Activated T-cell treated with anti-CD3 and anti-CD28 coated beads, Interleukin-2, amount 50 U/mL, for 72 hours (primary cell): ENCODE measurements at regions not wholly inside any gene's neighbourhood (a gene's known extent, or its start where the extent isn't known, plus 50 kb on each side); places are given as distances from the start of the nearest gene placed in this dataset.

Experiments used
- ATAC-seq, 2 donors: fragments of 150-1000 bp; cut with Tn5 transposase; replicated peaks in 1 of 2; 2 replicates each; pipeline ENCODE4 v1.10.0; 2021; ENCODE audit warnings: moderate library complexity in 2 of 2, mild to moderate bottlenecking in 1 of 2
- DNase-seq, 2 donors: peaks; one replicate each; pipeline ENCODE4 v3.0.0; 2021 to 2022; ENCODE audit warnings: mixed read lengths in 1 of 2
- H3K27ac Mint-ChIP-seq: one replicate; pipeline ENCODE4 v1.8.0; 2022; ENCODE audit warnings: mild to moderate bottlenecking, moderate library complexity, mixed read lengths
- H3K27me3 Mint-ChIP-seq: one replicate; pipeline ENCODE4 v1.8.0; 2022; ENCODE audit warnings: low read depth, mixed read lengths
- H3K36me3 Mint-ChIP-seq, 2 donors: one replicate each; pipeline ENCODE4 v1.8.0; 2022; ENCODE audit warnings: mixed read lengths in 2 of 2, mild to moderate bottlenecking in 1 of 2; ENCODE audit not compliant: insufficient read depth in 2 of 2
- H3K4me1 Mint-ChIP-seq: one replicate; pipeline ENCODE4 v1.8.0; 2022; ENCODE audit warnings: low read depth, mixed read lengths
- H3K4me3 Mint-ChIP-seq, 2 donors: one replicate each; pipeline ENCODE4 v1.8.0; 2022; ENCODE audit warnings: mild to moderate bottlenecking in 2 of 2, mixed read lengths in 2 of 2, moderate library complexity in 2 of 2
- H3K9me3 Mint-ChIP-seq, 2 donors: one replicate each; pipeline ENCODE4 v1.8.0; 2022; ENCODE audit warnings: mixed read lengths in 2 of 2

DNA sequence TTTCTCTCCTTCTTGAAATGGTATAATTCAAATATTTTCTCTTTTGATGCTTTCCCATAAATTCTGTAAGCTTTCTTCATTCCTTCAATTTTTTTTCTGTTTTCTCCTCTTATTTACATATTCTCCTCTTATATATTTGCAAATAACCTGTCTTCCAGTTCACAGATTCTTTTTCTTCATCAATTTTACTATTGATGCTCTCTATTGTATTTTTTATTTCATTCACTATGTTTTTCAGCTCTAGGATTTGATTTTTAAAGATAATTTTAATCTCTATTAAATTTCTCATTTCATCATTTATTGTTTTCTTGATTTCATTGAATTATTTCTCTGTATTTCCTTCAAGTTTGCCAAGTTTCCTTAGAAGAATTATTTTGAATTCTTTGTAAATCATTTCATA lies 54.0 kb upstream of the PRPS1L1 start:
- ATAC-seq (no peak), DNase-seq (no peak)
- Mint-ChIP-seq H3K27ac (no peak overlapping the region), H3K36me3 (peaks cover 5 to 8% of the 10 kb centered on the region in 2 donors), H3K9me3 (peaks cover 4 to 5% of the 10 kb centered on the region in 2 donors), H3K4me1 (no peaks in the 10 kb centered on the region), H3K4me3 (no peak overlapping the region), H3K27me3 (peaks cover 24% of the 10 kb centered on the region)

DNA sequence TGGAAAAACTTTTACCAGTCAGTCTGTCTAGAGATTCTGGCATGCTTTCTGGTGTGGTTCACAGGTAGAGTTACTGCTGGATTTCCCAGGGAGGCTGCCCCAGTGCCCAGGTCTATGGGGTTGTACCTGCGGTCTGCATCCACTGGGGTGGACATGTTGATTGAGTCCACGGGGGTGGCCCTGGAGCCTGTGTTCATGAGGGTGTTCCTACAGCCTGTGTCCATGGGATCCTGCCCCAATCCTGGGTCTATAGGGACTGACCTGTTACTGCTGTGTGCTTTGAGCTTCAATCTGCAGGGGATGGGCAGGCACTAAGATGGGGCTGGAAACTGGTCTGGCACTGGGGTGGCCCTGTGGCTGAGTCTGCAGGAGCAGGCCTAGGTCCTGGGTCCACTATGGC lies 54.5 kb upstream of the PRPS1L1 start:
- H3K27me3 Mint-ChIP-seq = peaks cover 28% of the 10 kb centered on the region
- H3K4me3 Mint-ChIP-seq = no peak overlapping the region
- H3K9me3 Mint-ChIP-seq = peaks cover 4 to 5% of the 10 kb centered on the region in 2 donors
- no peaks in the 10 kb centered on the region for H3K4me1 Mint-ChIP-seq
- ATAC-seq (no peak), DNase-seq (no peak)
- H3K27ac Mint-ChIP-seq = no peak overlapping the region
- peaks cover 5 to 8% of the 10 kb centered on the region in 2 donors for H3K36me3 Mint-ChIP-seq

DNA sequence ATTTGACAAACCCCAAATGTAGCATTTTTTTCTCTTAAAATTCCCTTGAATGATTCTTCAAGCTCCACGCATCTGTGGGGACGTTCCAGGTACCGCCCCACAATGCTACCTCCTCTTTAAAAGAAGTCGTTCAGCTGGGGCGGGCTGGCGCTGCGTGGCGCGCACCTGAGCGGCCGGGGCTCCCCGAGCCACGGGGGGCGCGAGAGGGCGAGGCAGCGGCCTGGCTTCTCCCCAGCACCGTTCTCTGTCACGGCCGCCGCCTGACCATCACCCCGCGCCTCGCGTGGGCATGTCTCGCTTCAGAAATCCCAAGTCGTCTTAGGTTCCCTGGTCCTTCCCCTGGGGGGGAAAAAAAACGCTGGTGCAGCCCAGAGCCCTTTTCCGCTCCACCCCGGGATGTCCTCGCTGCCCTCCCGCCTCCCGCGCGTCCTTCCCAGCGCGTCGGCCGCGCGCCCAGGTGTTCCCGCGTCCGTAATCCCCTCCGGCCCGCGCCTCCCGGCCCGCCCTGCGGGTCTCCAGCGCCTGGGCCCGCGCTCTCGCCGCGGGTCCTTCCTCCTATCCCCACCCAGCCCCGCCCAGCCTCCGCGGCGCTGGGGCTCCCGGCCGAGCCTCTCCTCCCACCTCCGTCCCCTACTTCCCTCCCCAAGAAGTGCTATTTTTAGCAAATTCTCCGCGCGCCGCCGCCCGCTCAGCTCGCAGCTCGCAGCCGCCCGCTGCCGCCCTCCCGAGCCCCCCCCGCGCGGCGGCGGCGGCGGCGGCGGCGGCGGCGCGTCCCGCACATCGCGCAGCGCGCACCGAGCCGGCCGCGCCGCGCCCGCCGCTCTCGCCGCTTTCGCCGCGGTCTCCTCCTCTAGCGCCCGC lies 58.7 kb upstream of the PRPS1L1 start:
- H3K36me3 Mint-ChIP-seq = peaks cover 2 to 8% of the 10 kb centered on the region in 2 donors
- peak; percentile 30 to 62 for ATAC-seq
- H3K4me1 Mint-ChIP-seq = no peaks in the 10 kb centered on the region
- no peak overlapping the region for H3K27ac Mint-ChIP-seq
- H3K27me3 Mint-ChIP-seq = peaks cover 41% of the 10 kb centered on the region
- DNase-seq = peak in 1 of 2 donors; percentile 2
- H3K9me3 Mint-ChIP-seq = peaks cover 2% of the 10 kb centered on the region in 2 donors
- H3K4me3 Mint-ChIP-seq = peak overlapping the region; percentile 78

DNA sequence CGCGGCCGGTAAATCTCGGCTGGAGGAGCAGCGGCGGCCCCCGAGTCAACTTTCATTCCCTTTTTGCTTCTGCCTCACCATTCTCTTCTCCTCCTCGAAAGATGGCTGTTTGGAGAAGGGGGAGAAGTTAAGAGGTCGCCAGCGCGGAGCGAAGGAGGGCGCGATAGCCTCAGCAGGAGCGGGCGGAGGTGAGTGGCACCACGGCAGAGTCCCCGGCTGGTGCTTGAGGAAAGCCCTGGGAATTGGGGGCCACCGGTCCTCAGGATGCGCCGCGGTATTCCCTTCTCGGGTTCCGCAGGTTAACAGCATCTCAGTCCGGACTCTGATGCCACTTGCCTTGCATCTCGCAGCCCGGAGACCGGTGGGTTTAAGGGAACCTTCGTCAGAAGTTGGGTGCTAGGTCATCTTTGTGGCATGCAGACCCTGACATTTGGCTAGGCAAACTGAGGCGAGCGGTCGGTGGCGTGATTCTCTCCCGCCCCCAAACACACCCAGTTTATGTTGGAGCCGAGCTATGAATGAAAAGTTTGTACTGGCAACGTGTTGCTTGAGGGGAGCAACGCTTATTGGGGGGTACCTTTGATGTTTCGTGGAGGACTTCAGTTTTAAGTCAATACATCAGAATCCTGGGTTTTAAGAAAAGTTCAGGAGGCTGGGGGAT lies 59.5 kb upstream of the PRPS1L1 start:
- no peak for ATAC-seq
- no peak overlapping the region for H3K27ac Mint-ChIP-seq
- no peaks in the 10 kb centered on the region for H3K9me3 Mint-ChIP-seq
- peak overlapping the region; percentile 78 for H3K4me3 Mint-ChIP-seq
- peaks cover 41% of the 10 kb centered on the region for H3K27me3 Mint-ChIP-seq
- no peak for DNase-seq
- peaks cover 0 to 2% of the 10 kb centered on the region in 2 donors for H3K36me3 Mint-ChIP-seq
- H3K4me1 Mint-ChIP-seq = no peaks in the 10 kb centered on the region

DNA sequence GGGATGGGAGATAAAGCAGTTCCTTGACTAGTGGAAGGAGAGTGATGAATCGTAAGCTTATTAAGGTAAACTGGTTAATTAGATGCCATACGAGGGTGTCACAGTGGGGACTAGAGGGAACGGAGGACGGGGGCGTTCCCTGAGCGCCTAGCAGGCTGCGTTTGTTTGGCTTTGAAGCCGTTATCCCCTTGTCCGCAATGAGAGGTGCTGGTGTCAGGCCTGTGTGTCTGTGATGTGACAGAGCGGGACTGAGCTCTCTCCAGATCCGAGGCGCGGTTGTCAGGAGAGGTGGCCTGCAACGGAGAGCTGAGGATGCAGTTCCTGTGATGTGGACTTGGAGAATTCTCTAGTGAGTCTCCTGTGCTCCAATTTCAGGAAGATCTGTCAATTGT lies 60.0 kb upstream of the PRPS1L1 start:
- Mint-ChIP-seq H3K4me1 (no peaks in the 10 kb centered on the region), H3K9me3 (no peaks in the 10 kb centered on the region), H3K27me3 (peaks cover 41% of the 10 kb centered on the region), H3K36me3 (peaks cover 0 to 2% of the 10 kb centered on the region in 2 donors), H3K27ac (no peak overlapping the region), H3K4me3 (peak overlapping the region; percentile 12 to 78)
- ATAC-seq (no peak), DNase-seq (no peak)

DNA sequence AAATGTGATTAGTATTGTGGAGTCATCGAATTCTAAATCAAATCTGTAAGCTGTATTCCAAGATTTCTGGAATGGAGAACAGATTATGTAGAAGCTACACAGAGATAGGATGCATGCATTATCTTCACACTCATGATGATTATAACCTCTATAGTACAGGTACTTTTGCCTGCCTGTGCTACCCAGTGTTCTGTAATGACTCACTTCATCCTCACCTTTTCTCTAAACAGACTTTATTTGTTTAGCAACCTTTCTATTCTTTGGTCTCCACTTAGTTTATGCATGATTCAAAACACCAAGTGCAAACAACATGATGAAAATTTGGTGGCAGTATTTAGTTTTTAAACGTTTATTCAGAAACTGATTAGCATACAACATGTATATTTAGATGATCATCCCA lies 68.4 kb upstream of the PRPS1L1 start:
- Mint-ChIP-seq H3K4me3 (no peak overlapping the region), H3K36me3 (peaks cover 0 to under 1% of the 10 kb centered on the region in 2 donors), H3K27ac (no peak overlapping the region), H3K27me3 (no peaks in the 10 kb centered on the region), H3K4me1 (no peaks in the 10 kb centered on the region), H3K9me3 (peaks cover 2% of the 10 kb centered on the region in 2 donors)
- ATAC-seq (no peak), DNase-seq (no peak)

DNA sequence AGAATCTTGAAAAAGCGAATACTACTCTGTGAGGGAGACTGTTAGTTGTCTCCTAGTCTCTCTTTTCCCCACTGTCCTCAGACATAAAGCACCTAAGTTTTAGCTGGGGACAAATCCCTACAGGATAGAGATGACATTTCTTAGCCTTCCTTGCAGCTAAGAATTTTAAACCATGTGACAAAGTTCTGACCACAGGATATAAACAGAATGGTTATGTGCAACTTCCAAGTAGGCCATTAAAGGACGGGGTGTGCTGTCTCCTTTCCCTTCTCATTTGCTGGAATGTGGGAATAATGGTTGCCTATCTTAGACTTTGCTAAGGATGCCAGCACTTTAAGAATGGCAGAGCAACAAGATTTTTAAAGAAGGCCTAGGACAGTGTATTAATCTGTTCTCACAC lies 74.9 kb upstream of the PRPS1L1 start:
- H3K4me1 Mint-ChIP-seq = no peaks in the 10 kb centered on the region
- no peak overlapping the region for H3K27ac Mint-ChIP-seq
- no peak for DNase-seq
- peaks cover 0 to 2% of the 10 kb centered on the region in 2 donors for H3K36me3 Mint-ChIP-seq
- no peak for ATAC-seq
- H3K4me3 Mint-ChIP-seq = no peak overlapping the region
- peaks cover 15% of the 10 kb centered on the region for H3K27me3 Mint-ChIP-seq
- peaks cover 2 to 5% of the 10 kb centered on the region in 2 donors for H3K9me3 Mint-ChIP-seq

DNA sequence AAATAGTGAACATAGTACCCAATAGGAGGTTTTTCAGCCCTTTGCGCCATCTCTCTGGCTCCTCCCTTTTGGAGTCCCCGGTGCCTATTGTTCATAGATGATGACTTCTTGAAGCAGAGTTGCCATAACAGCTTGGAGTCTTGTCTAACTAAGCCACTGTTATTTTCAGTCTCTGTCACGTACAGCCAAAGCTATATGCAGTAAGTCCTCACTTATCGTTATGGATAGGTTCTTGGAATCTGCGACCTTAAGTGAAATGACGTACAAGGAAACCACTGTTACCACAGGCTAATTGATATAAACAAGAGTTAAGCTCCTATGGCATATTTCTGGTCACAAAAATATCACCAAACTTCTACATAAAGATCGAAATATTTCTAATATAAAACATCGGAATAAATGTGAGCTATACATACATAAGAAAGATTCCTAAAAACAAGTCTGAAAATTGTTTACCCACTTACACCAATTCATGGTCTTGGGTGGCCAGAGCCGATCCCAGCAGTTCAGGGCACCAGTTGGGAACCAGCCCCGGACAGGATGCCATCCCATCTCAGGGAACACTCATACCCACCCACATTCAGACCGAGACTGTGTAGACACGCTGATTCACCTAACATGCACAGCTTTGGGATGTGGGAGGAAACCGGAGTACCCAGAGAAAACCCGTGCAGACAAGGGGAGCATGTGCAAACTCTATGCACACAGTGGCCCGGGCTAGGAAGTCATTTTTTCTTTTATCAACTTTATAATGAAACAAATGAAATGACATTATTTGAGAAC lies 76.0 kb upstream of the PRPS1L1 start:
- peaks cover 2 to 5% of the 10 kb centered on the region in 2 donors for H3K9me3 Mint-ChIP-seq
- no peak overlapping the region for H3K27ac Mint-ChIP-seq
- H3K27me3 Mint-ChIP-seq = peaks cover 15% of the 10 kb centered on the region
- peaks cover 0 to 2% of the 10 kb centered on the region in 2 donors for H3K36me3 Mint-ChIP-seq
- DNase-seq = no peak
- H3K4me3 Mint-ChIP-seq = no peak overlapping the region
- no peaks in the 10 kb centered on the region for H3K4me1 Mint-ChIP-seq
- no peak for ATAC-seq

DNA sequence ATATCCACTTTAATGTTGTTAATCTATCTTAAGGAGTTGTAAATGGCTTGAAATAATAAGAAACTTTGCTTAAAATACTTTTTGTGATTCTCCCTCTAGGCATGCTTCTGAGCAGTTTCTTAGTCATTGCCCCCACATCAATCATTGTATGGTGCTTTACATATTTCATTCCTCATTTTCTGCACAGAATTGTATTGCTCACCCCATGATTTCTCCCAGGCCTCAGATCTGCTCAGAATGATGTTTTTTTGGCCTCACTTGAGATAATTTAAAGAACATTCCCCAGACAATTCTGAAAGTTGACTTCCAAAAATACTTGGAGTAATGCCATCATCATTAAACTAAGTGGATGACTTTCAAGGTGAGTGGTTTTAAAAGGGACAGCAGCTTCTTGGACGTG lies 82.1 kb upstream of the PRPS1L1 start:
- H3K36me3 Mint-ChIP-seq = no peaks in the 10 kb centered on the region
- peaks cover 15% of the 10 kb centered on the region for H3K27me3 Mint-ChIP-seq

DNA sequence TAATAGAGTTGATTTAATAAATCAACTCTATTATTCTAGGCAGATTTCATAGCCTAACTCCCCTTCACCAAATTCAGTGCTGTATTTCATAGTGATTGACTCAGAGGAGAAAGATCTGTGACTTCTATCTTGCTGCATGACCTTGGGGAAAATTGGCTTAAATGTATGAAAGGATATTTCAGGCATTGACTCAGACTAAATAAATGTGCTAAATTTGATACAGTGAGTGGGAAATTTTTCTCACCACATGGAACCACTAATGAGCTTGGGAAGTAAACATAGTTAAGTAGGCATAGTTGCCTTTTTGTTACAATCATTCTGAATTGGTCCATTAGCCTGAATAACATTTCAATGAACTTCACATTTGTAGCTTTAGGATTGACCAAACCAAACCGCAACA lies 89.0 kb upstream of the PRPS1L1 start:
- H3K27ac Mint-ChIP-seq = no peak overlapping the region
- no peaks in the 10 kb centered on the region for H3K9me3 Mint-ChIP-seq
- H3K27me3 Mint-ChIP-seq = no peaks in the 10 kb centered on the region
- ATAC-seq (no peak), DNase-seq (no peak)
- H3K4me1 Mint-ChIP-seq = no peaks in the 10 kb centered on the region
- no peak overlapping the region for H3K4me3 Mint-ChIP-seq
- H3K36me3 Mint-ChIP-seq = no peaks in the 10 kb centered on the region

More for the DNA sequence above, 82.1 kb upstream of the PRPS1L1 start:
- no peak overlapping the region for H3K4me3 Mint-ChIP-seq
- ATAC-seq (no peak), DNase-seq (no peak)
- no peaks in the 10 kb centered on the region for H3K9me3 Mint-ChIP-seq
- H3K4me1 Mint-ChIP-seq = no peaks in the 10 kb centered on the region
- no peak overlapping the region for H3K27ac Mint-ChIP-seq

DNA sequence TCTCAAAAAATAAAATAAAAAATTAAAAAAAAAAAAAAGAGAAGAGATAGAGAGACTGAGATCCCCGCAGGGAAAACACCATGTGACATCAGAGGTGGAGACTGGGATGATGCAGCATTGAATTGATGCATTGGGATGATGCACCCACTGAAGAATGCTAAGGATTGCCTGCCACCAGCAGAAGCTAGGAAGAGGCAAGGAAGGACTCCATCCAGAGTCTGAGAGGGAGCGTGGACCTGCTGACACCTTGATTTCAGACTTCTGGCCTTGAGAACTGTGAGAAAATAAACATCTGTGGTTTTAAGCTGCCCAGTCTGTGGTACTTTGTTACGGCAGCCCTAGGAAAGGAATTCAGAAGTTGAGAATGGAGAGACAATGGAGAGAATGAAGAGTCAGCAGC lies 89.8 kb upstream of the PRPS1L1 start:
- Mint-ChIP-seq H3K27me3 (no peaks in the 10 kb centered on the region), H3K4me3 (no peak overlapping the region), H3K36me3 (no peaks in the 10 kb centered on the region), H3K4me1 (no peaks in the 10 kb centered on the region), H3K27ac (no peak overlapping the region), H3K9me3 (no peaks in the 10 kb centered on the region)
- no peak for ATAC-seq
- DNase-seq = no peak

DNA sequence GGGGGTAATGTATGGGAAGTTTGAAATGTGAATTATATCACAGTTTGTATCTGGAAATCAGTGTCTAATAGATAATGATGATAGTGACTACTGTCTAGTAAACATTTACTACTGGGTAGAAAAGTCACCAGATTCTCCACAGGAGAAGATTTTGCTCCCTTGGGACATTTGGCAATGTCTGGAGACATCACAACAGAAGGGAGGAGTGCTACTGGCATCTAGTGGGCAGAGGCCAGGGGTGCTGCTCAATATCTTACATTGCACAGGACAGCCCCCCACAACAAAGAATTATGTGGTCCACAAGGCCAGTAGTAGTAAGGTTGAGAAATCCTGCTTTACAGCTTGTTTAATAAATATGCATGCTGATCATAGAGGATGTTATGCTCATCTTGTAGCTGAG lies 92.3 kb upstream of the PRPS1L1 start:
- Mint-ChIP-seq H3K4me1 (no peaks in the 10 kb centered on the region), H3K36me3 (no peaks in the 10 kb centered on the region), H3K4me3 (no peak overlapping the region)

More for the DNA sequence above, 92.3 kb upstream of the PRPS1L1 start:
- ATAC-seq = no peak
- no peak for DNase-seq
- Mint-ChIP-seq H3K9me3 (no peaks in the 10 kb centered on the region), H3K27me3 (no peaks in the 10 kb centered on the region), H3K27ac (no peak overlapping the region)
